T-helper 2 cell treated with Interferon-gamma antibody and Interleukin-4, amounts not matched to agents 100 ng/mL and 5 ng/mL, for 36 hours (primary cell): ENCODE measurements at regions not wholly inside any gene's neighbourhood (a gene's known extent, or its start where the extent isn't known, plus 50 kb on each side); places are given as distances from the start of the nearest gene placed in this dataset.

ENCODE experiments used
- intact Hi-C: fragments of 100-400 bp; cut with micrococcal nuclease; formaldehyde crosslinking; loops from one replicate; pipeline ENCODE4 v1.15.1; 2023

DNA sequence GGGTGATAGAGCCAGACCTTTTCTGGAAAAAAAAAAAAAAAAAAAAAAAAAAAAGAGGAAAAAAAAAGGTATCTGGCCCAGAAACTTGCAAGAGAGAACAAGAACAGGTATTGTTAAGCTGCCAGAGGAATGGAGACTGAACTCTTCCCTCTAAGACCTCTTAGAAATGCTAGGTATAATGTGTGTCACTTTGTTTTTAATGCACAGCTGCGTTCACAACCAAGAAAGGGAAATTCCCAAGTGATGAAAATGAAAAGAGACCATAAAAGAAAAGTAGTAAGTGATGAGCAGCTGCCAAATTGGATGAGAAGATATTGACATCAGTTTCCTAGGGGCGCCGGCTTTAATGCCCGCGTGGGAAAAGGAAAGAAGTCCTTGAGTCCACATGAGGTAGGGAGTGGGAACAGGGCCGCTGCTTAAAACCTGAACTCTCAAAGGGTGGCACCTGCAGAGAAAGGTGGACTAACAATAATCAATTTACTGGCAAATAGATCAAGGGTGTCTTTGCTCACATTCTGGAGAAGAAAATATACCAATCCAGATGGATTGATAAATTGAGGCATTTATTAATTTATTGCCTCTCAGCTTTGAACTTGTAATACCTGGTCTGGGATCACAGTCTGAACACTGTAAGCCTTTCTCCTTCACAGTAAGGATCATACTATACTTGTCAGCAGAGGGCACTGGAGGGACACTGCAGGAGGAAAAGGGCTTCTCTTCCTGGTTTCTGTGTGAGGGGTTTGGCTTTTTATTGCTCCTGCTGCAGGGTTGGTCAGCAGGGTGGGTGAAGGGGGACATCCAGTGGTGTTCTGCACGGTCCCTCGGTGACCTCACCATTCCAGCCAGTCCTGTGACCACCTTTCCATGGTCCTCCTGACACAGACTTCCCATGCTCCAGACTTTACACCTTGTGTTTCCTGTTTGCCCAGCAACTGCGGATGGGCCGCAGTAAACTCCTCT is 131.6 kb downstream of the AQP9 start:
- intact Hi-C loops: loop anchor here (5.0 to 10.0 kb wide), 2 partner anchors 145 to 488 kb away; no protein-coding TSS in a partner anchor

DNA sequence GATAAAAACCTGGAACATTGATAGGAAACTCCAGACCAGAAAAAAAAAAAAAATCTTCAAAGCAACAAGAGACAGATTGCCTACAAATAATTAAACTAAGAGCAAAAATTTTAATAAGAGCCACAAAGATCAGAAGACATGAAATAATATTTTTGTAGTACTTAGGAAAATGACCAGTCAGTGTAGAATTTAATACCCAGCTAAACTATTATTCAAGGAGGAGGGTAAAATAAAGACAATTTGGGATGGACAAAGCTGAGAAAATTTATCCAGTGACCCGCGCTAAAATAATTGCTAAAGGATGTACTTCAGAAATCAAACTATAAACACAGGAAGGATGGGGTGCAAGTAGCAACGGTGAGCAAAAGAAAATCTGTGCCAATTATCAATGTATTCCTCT is 133.2 kb downstream of the AQP9 start:
- intact Hi-C loops: loop anchor here (5.0 kb wide), 1 partner anchor 486 kb away; no protein-coding TSS in a partner anchor

DNA sequence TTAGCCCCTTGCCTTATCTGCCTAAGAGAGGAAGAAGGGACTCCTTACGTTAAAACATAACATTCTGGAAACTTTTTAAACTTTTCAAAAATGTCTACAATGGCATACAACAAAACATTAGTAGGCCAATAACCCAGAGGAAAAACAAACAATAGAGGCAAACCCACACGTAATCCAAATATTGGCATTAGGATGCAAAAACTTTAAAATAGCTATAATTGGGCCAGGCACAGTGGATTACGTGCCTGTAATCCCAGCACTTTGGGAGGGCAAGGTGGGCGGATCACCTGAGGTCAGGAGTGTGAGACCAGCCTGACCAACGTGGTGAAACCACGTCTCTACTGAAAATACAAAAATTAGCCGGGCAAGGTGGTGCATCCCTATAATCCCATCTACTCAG is 134.9 kb downstream of the AQP9 start:
- intact Hi-C loops: loop anchor here (5.0 kb wide), 1 partner anchor 484 kb away; no protein-coding TSS in a partner anchor

DNA sequence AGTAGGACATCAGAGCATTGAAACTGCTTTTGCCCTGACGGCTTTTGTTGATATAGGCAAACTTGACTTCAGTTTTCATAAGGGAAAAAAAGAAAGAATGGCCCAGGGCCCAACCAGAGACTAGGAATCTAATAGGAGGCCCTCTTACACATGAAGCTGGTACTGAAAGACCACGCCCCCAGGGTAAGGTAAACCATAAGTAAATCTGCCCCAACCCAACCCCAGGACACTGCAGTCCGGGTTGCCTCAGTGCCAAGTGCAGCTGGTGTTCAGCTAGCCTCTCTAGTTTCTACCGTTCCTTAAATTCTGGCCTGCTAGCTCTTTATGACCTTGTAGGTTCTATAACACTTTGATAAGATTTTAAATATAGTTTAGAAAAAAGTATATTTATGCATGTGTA is 136.7 kb downstream of the AQP9 start:
- intact Hi-C loops: loop anchor here (5.0 kb wide), 1 partner anchor 482 kb away; no protein-coding TSS in a partner anchor

DNA sequence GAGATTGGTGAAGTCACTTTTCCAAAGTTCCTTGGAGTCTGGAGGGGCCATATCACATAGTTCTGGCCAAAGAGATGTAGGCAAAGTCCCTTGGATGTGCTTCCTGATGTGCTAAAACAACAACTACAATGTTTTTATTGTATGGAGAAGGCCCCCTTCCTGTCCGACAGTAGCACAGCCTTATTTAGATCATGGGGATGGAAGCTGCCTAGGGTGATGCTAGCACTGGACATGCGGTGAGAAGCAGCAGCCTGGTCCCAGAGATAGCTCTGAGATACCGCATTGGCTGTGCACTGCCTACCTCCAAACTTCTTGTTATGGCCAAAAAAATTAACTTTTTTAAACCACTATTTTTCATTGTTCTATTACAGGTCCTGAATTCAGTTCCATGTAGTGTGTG is 137.6 kb downstream of the AQP9 start:
- intact Hi-C loops: no loop called here

DNA sequence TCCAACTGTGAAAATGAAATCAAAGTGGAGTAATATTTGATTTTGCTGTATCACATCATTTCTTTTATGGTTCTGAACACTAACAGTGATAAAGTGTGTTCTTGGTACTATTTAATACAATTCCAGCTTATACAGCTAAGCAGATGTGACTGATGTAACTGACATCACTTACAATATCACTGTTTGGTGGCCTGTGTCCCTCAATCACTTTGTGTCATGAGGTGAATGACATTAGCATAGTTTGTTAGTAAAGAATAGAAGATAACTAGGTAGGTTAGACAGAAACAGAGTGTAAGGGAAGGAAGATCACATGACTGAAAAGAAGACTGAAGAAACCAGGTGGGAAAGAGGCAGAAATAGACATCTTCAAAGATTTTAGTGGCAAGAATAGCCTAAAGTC is 138.7 kb downstream of the AQP9 start:
- intact Hi-C loops: no loop called here

DNA sequence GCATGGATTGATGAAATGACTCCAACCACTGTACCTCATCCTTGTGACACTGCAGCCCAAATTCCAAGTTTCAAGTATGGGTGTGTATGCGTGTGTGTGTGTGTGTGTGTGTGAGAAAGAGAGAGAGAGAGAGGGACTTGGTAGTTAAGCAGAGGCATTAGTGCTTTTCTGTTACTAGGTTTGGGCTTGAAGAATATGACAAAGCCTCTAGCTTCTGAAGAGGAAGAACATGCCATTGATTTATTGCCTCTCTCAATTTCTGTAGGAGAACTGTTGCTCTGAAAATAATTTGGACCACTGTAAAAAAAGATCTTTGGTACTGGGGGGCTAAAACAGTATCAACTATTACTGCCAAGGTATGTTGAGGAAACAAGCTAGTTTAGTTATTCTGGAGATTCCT is 139.2 kb downstream of the AQP9 start:
- intact Hi-C loops: no loop called here

DNA sequence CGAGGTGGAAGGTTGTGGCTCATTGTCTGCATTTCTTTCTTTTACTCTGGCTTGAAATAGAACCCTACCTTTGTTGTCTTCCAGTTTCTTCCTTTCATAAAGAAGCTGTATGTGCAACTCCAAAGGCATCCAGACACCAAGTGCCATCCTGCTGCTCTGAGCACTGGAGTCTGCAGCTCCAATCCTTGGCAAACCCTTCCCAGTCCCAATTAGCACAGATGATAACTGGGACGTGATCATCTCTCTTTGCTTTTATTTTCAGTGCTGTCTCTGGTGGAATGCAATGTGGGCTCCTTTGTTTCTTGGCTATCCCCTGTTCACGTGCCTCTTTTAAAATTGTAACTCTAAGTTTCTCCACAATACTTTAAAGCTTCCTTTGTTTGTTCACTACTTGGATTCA is 140.9 kb downstream of the AQP9 start:
- intact Hi-C loops: no loop called here

DNA sequence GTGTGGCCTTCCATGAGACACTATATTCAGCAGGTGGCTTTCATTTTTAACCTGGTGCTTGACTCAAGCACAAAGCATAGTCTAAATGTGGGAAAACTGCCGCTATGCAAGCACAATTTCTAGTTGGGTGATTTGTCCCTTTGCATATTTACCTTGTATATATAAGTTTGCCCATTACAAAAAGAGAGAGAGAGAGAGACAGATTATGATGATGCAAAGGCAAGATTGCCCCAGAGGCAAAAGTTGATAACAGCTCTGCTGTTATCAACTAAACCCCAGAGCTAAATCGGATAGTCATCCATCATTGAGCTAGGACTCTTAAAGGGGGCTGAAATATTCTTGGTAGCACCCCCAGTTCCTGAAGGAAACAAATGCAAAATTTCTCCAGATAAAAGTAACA is 141.5 kb downstream of the AQP9 start:
- intact Hi-C loops: no loop called here

DNA sequence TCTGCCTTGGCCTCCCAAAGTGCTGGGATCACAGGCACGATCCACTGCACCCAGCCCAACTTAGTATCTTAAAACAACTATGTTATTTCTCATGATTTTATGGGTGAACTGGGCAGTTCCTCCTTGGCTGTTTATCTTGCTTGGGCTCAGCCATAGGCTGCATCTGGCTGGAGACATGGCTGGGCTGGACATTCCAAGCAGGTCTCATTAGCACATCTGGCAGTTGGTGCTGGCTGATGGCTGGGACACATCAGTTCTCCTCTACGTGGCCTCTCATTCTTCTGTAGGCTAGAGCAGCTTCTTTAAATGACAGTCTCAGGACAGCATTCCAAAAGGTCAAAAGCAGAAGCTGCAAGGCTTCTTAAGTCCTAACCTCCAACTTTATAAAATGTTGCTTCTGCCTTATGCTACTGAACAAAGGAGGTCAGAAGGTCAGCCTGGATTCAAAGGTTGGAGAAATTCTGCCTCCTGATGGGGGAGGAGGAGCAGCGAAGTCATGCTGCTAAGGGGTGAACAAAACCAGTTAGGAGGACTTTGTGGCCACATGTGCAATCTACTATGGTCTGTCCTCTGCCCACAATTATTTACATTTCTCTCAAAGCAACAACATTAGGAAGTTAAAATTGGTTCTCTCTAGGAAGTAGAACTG is 144.0 kb downstream of the AQP9 start:
- intact Hi-C loops: no loop called here

DNA sequence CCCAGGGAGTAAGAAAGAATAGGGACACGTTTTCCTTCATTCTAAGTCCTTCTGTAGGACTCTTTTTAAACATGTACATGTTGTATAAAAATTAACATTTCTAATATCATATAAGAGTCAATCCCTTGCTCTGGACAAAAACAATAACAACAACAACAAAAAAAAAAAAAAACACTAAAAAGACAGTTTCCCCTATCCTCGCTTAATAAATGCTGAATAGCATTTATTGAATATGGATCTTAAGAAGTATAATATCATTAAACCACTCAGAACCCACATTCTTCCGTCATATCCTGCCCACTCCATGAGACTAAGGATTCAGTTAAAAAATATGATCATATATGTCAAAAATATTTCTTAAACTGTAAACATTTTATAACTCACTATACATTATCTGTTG is 145.1 kb downstream of the AQP9 start:
- intact Hi-C loops: no loop called here

DNA sequence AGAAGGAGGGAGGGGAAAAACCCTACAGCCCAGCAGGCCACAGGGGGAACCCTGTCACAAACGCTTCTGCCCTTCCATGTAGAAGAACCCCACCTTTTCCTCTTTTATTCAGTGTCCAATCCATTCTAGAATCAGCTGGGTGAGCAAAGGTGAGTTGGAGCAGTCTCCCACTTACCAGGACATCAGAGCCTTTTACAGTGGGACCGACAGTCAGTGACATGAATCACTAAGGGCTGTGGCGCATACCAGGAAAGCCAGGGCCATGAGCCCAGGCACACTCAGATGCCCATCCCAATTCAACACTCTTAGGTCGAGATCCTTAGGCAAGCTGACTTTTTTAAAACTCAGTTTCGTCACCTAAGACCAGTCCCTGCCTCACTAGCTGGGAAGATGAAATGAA is 146.1 kb downstream of the AQP9 start:
- intact Hi-C loops: no loop called here

DNA sequence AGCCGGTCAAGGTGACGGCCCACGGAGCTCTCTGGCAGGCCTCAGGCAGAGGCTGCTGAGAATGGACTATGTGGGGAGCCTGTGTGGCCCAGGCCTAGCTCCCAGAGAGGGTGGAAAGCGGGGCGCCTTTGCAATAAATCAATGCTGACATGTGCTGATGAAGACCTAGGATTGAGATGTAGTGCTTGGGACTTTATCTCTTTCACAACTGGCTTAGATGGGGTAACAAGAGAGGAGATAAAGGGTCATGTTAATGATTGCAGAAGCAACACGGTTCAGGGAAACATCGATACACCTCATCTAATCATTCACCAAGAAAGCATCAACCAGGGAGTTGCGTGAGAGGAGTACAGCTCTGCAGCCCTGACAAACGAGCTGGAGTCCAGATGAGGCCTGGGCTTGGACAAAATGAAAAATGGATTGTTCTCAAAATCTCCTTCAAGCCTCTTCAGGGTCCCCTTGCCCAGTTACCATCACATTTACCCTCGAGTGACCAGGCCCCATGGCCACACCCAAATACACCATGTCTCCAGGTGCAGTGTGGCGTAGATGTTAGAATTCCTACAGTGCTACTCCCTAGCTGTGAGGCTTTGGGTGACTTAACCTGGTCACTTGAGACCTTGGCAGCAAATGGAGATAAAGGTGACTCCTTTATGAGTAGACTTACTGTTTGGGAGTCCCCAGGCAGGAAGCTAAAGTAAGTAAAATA is 146.4 kb upstream of the LIPC start:
- intact Hi-C loops: no loop called here

DNA sequence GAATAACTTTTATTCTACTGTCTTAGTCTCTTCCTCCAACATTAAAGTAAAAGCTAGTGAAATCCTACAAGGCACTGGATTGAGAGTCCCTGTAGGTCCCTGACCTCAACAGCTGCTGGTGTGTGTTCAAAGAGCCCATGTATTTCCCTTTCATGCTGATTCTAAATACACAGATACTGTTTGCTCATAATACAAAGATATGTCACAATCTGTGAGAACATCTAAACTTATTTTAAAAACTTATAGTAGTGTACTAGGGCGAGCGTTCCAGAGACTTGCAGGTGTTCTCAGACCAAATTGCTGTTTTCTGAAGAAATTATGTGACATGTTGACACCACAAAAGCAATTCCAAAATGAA is 145.9 kb upstream of the LIPC start:
- intact Hi-C loops: no loop called here

DNA sequence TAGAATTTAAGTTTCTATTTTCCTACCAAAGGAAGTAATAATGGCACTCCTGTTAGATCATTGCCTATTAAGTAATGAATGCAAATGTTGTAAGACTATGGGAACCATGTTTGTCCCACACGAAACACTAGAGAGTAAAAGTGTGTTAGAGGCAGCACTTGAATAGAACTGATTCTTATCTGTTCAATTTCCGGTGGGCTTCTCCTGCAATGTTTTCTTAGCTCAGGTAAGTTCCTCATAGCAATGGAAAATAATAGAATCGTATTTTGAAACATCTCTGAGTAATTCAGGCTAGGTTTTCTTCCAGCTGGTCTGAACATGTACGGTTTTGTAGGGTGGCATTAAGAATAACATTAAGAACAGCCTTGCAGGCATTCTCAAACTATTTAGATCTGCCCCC is 145.3 kb upstream of the LIPC start:
- intact Hi-C loops: no loop called here

DNA sequence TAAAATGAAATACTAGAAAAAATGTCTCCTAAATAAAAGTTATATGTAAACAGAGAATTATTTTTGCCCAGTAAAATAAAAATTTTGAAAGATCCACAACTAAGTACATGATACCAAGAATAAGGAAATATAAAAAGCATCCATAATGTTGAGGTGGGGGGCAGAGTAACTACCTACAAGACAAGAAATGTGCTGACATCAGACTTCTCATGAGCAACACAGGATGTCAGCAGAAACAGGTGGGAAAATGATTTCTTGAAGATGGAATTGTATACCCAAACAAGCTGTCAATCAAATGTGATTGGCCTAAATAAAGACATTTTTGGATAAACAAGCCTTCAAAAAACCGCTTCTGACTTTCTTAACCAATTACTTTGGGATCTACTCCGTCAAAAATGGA is 143.9 kb upstream of the LIPC start:
- intact Hi-C loops: no loop called here

DNA sequence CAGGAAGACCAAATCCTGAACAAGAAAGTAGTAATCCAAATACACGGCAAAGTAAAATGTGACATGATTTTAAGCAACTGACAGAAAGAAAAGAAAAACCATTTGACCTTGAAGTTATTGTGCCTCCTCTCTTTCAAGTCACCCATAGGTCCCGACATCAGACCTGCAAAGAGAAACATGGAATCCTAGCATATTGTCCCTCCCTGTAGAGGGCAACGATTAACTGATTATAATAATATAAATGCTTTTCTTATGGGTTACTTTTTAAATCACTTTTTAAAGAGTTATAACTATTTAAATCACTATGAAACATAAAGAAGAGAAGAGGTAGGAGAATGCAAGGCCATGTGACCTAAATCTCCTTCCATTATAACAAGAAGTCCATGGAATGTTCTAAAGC is 143.2 kb upstream of the LIPC start:
- intact Hi-C loops: no loop called here

DNA sequence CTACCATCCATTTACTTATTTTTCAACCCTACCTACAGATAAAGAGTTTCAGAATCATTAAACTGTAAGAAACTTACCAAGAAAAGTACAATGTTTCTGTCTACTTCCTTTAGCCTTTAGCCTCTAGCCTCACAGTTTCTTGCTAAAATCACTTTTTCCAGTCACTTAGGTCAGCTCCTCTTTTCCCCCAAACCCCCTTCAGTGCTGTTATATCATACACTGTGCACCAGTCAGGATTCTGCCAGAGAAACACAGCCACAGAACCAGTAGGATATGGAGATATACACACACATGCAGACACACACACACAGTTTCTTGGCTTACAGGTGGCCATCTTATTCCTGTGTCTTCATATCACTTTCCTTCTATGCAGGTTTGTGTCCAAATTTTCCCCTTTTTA is 139.9 kb upstream of the LIPC start:
- intact Hi-C loops: no loop called here

DNA sequence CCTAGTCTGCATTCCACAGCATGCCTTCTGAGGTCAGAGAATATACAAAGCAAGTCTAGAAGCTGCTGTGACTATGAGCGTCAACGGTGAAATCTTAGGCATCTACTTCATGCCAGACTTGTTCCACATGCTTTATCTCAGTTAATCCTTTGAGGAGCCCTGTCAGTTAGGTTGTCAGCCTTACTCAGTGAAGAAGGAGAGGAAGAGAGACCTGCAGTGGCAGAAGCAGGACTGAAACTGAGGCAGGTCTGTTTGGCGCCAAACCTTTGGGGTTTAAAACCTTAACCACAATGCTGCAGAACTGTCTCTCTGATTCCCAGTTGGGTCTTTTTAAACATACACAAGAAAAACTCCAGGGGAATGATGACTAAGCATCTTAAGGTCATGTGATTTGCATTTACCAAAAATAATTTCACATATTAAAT is 139.0 kb upstream of the LIPC start:
- intact Hi-C loops: no loop called here

DNA sequence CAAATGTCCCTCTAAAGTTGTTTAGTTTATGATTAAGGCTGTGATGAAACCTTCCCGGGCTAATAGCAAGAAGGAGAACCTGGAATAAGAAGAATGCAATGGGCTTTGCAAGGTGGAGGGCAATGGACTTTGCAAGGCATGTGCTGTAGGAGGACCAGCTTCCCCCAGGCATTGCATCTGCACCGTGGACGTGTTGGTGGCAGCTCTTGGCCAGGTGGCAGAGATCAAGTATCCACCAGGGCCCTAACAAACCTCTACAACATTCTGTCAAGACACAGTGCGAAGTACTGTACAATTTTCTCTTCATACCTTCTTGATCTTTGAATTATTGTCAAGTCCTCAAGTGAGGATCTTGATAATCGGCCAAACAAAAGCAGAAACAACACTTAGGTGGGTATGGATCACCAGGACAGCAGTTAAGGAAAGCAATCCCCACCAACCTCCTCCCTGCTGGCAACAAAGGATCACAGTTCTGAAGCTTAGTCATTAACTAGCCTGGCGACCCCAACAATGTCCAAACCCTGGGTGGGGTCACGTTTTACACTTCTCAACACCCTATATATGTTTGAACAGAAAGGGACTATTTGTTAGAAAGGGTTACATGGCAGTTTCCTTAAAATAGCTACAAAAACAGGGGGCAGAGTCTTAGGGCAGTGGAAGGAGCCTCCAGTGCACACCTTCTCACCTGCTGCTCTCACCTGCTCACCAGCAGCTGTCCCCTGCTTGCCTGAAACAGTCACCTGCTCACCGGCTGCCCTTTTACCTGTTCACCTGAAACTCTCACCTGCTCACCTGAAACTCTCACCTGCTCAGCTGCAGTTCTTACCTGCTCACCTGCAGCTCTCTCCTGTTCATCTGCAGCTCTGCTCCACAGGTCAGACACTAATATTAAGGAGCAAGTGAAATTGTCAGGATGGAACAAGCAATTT is 137.9 kb upstream of the LIPC start:
- intact Hi-C loops: no loop called here

DNA sequence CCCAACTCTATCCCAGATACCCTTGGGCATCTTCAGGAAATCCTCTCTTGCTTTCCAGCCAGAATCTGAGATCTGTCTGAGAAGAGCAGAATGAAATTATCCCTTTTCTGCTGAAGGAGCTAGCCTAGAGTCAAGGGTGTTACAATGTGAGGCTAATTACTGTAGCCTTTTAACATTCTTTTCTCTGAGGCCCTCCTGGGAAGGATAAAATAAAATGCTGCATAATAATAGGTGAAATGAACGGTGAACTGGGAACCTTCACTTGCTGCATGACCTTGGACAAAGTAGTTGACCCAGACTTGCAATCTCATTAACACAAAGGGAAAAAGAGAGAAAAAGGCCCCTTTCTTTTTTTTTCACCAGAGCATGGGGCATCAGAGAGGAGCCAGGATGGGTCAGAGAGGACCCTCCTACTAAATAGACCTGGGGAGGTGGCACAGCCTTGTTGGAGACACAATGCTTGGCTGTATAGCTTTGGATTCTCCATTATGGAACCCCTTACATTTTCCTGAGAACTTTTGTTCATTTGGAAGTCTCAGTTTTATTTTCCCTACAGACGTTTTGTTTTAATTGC is 137.0 kb upstream of the LIPC start:
- intact Hi-C loops: no loop called here
